Uterus (tissue), 2 donors: ENCODE measurements at regions not wholly inside any gene's neighbourhood (a gene's known extent, or its start where the extent isn't known, plus 50 kb on each side); places are given as distances from the start of the nearest gene placed in this dataset.

Experiments
- CTCF ChIP-seq, 4 experiments: fragments of 200-600 bp in 2 of 4; fragments of 450-650 bp in 2 of 4; sonication (generic) in 2 of 4; IDR thresholded peaks; one replicate each; pipeline ENCODE4 v1.5.1; 2016 to 2019; ENCODE audit warnings: antibody characterized with exemption in 4 of 4, mild to moderate bottlenecking in 2 of 4, moderate library complexity in 1 of 4
- POLR2A ChIP-seq, 2 donors: fragments of 450-650 bp; IDR thresholded peaks; one replicate each; pipeline ENCODE4 v1.6.1; 2016; ENCODE audit warnings: antibody characterized with exemption in 2 of 2, mild to moderate bottlenecking in 1 of 2, moderate library complexity in 1 of 2

- TF ChIP-seq POLR2A (IDR thresholded peaks at IDR 0.05) (no peak), CTCF (IDR thresholded peaks at IDR 0.05) (no peak)
Measured at GRCh38 chr6:85004361-85004995, 240.1 kb upstream of the TBX18 start.
